ENCODE measurements at regions not wholly inside any gene's neighbourhood (a gene's known extent, or its start where the extent isn't known, plus 50 kb on each side); places are given as distances from the start of the nearest gene placed in this dataset.

- no peak overlapping the region for H3K4me2 ChIP-seq (ENCODE audit: low read depth, low read length)
- WGBS, 2 experiments (ENCODE audit: extremely low coverage in 2 of 2, insufficient read length in 1 of 2) = no CpG with 5 or more reads among the region's 6 CpGs
- no TSS peak for BruUV-seq (replicated peaks)
Observed at GRCh38 chr7:68547181-68547580, 1051.1 kb upstream of the AUTS2 start.

More at GRCh38 chr7:68547181-68547580, 1051.1 kb upstream of the AUTS2 start:
- Histone ChIP-seq H2AK9ac (replicated peaks; ENCODE audit: low read depth, low read length, poor library complexity) (no peak overlapping the region), H2BK15ac (ENCODE audit: low read depth, low read length) (no peak overlapping the region), H3K56ac (ENCODE audit: extremely low read depth, insufficient read depth, low read length) (no peak overlapping the region), H2BK20ac (ENCODE audit: low read depth, low read length) (no peak overlapping the region), H3K79me1 (ENCODE audit: low read depth in 1 of 2, low read length in 2 of 2) (no peaks in the 10 kb centered on the region), H2AK5ac (ENCODE audit: low read depth, low read length) (no peak overlapping the region), H3K36me3 (ENCODE audit: control insufficient read depth, insufficient read depth, low read length) (no peaks in the 10 kb centered on the region), H4K8ac (ENCODE audit: low read depth in 2 of 2, low read length in 2 of 2) (no peak overlapping the region), H3K27me3 (ENCODE audit: control insufficient read depth, insufficient read depth, low read length) (no peaks in the 10 kb centered on the region), H3K9me3 (ENCODE audit: control insufficient read depth, insufficient read depth, low read length) (peaks cover 6% of the 10 kb centered on the region), H2AFZ (replicated peaks; ENCODE audit: low read length, poor library complexity) (no peak overlapping the region), H3K23ac (ENCODE audit: low read depth, low read length) (no peak overlapping the region), H3K4me1 (ENCODE audit: control insufficient read depth, insufficient read depth, low read length) (no peaks in the 10 kb centered on the region), H2BK5ac (ENCODE audit: low read depth, low read length, poor library complexity, severe bottlenecking) (no peak overlapping the region), H3K18ac (ENCODE audit: low read depth, low read length) (no peak overlapping the region), H3K27ac (ENCODE audit: insufficient read depth, low read length) (no peak overlapping the region), H3K14ac (replicated peaks; ENCODE audit: low read depth, low read length) (no peak overlapping the region), H4K20me1 (ENCODE audit: insufficient read depth, low read length) (no peaks in the 10 kb centered on the region), H3K9ac (ENCODE audit: low read depth, low read length) (no peak overlapping the region), H3K4ac (ENCODE audit: low read depth, low read length) (no peak overlapping the region), H3K9me1 (ENCODE audit: insufficient read depth, low read length) (no peaks in the 10 kb centered on the region), H3K4me3 (ENCODE audit: insufficient read depth, low read depth, low read length) (no peak overlapping the region), H2BK120ac (ENCODE audit: low read depth, low read length) (no peak overlapping the region), H4K91ac (ENCODE audit: insufficient read depth, low read depth, low read length) (no peak overlapping the region), H4K5ac (ENCODE audit: low read depth, low read length) (no peak overlapping the region)
- intact Hi-C loops (cut with micrococcal nuclease) (no loop called here), in situ Hi-C loops (cut with MboI; ENCODE audit: low sequenced_read_pairs) (no loop called here), dilution Hi-C loops (cut with HindIII; ENCODE audit: low sequenced_read_pairs, unreplicated experiment) (no loop called here)
- ChIA-PET CTCF (interaction anchor here (0.7 kb wide), 1 partner anchor 315 kb away, joined by 4 read pairs; no protein-coding TSS in a partner anchor), POLR2A (ENCODE audit: unreplicated experiment) (interaction anchor here (0.7 kb wide), 1 partner anchor 40 kb away, joined by 3 read pairs; no protein-coding TSS in a partner anchor)
- ATAC-seq (ENCODE audit: low read depth) (no peak), DNase-seq (no peak)
- TF ChIP-seq CHD1 (IDR thresholded peaks at IDR 0.05; ENCODE audit: low read depth, low read length) = no peak

Measured in IMR-90 (cell line).